ENCODE measurements at regions not wholly inside any gene's neighbourhood (a gene's known extent, or its start where the extent isn't known, plus 50 kb on each side); places are given as distances from the start of the nearest gene placed in this dataset.

- TF ChIP-seq, protein P1, sequence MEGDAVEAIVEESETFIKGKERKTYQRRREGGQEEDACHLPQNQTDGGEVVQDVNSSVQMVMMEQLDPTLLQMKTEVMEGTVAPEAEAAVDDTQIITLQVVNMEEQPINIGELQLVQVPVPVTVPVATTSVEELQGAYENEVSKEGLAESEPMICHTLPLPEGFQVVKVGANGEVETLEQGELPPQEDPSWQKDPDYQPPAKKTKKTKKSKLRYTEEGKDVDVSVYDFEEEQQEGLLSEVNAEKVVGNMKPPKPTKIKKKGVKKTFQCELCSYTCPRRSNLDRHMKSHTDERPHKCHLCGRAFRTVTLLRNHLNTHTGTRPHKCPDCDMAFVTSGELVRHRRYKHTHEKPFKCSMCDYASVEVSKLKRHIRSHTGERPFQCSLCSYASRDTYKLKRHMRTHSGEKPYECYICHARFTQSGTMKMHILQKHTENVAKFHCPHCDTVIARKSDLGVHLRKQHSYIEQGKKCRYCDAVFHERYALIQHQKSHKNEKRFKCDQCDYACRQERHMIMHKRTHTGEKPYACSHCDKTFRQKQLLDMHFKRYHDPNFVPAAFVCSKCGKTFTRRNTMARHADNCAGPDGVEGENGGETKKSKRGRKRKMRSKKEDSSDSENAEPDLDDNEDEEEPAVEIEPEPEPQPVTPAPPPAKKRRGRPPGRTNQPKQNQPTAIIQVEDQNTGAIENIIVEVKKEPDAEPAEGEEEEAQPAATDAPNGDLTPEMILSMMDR (IDR thresholded peaks at IDR 0.05; ENCODE audit: insufficient read depth, low read depth, low read length) = no peak
- no peak for TF ChIP-seq EZH2 (IDR thresholded peaks at IDR 0.05; ENCODE audit: insufficient read depth, low read length)
Observed at GRCh38 chr1:58159434-58159830, 387.1 kb downstream of the OMA1 start.

Data from astrocyte (in vitro differentiated cells and primary cell).